MM.1S (cell line): ENCODE measurements at regions not wholly inside any gene's neighbourhood (a gene's known extent, or its start where the extent isn't known, plus 50 kb on each side); places are given as distances from the start of the nearest gene placed in this dataset.
A peak's percentile ranks its signal among the peaks of the same experiment; 100 is the strongest.
"Not testable (repeated sequence)": the region's sequence is repeated elsewhere in the genome, so short reads cannot be mapped to it uniquely, and the experiment has no call there.

ENCODE experiments used
- DNase-seq: peaks from one replicate; pipeline ENCODE4 v3.0.0-alpha.2; 2015
- H2AFZ ChIP-seq: fragments of 300-600 bp; sonication (generic); 2 replicates; pipeline ENCODE4 v1.6.0; 2016; ENCODE audit warnings: antibody characterized with exemption, low read length
- H3F3A ChIP-seq: fragments of 300-600 bp; sonication (generic); 2 replicates; pipeline ENCODE4 v1.6.1; 2016; ENCODE audit warnings: mild to moderate bottlenecking, antibody characterized with exemption, low read length, moderate library complexity, mixed read lengths; ENCODE audit not compliant: insufficient read depth
- H3K27ac ChIP-seq: fragments of 300-600 bp; sonication (generic); 2 replicates; pipeline ENCODE4 v1.5.1; 2016; ENCODE audit warnings: mild to moderate bottlenecking, low read length
- H3K27me3 ChIP-seq: fragments of 300-600 bp; sonication (generic); replicated peaks from 2 replicates; pipeline ENCODE4 v1.6.0; 2016; ENCODE audit warnings: low read length; ENCODE audit not compliant: insufficient read depth
- H3K36me3 ChIP-seq: fragments of 300-600 bp; sonication (generic); replicated peaks from 2 replicates; pipeline ENCODE4 v1.6.1; 2016; ENCODE audit warnings: mild to moderate bottlenecking, low read length, mixed read lengths; ENCODE audit not compliant: insufficient read depth
- H3K4me1 ChIP-seq: fragments of 300-600 bp; sonication (generic); 2 replicates; pipeline ENCODE4 v1.6.1; 2016; ENCODE audit warnings: low read length, mixed read lengths
- H3K4me2 ChIP-seq: fragments of 300-600 bp; sonication (generic); 2 replicates; pipeline ENCODE4 v1.6.0; 2016; ENCODE audit warnings: low read depth, low read length
- H3K4me3 ChIP-seq: fragments of 300-600 bp; sonication (generic); 2 replicates; pipeline ENCODE4 v1.5.1; 2016; ENCODE audit warnings: low read length, mixed read lengths
- H3K79me2 ChIP-seq: fragments of 300-600 bp; sonication (generic); 2 replicates; pipeline ENCODE4 v1.6.1; 2016; ENCODE audit warnings: mixed run types, low read length, mixed read lengths
- H3K9ac ChIP-seq: fragments of 300-600 bp; sonication (generic); 2 replicates; pipeline ENCODE4 v1.6.1; 2016; ENCODE audit warnings: low read length, mixed read lengths
- H3K9me2 ChIP-seq: fragments of 300-600 bp; sonication (generic); replicated peaks from 2 replicates; pipeline ENCODE4 v1.6.1; 2016; ENCODE audit warnings: mild to moderate bottlenecking, low read length, mixed read lengths; ENCODE audit not compliant: insufficient read depth
- H3K9me3 ChIP-seq: fragments of 300-600 bp; sonication (generic); replicated peaks from 2 replicates; pipeline ENCODE4 v1.6.1; 2016; ENCODE audit warnings: mild to moderate bottlenecking, low read length, mixed read lengths; ENCODE audit not compliant: insufficient read depth
- H4K20me1 ChIP-seq: fragments of 300-600 bp; sonication (generic); 2 replicates; pipeline ENCODE4 v1.6.1; 2016; ENCODE audit warnings: mild to moderate bottlenecking, low read length, moderate library complexity, mixed read lengths; ENCODE audit not compliant: insufficient read depth
- CTCF ChIP-seq: fragments of 300-600 bp; sonication (generic); IDR thresholded peaks from 2 replicates; pipeline ENCODE4 v1.5.1; 2016; ENCODE audit warnings: antibody characterized with exemption, low read length, mixed read lengths
- EZH2 ChIP-seq: fragments of 300-600 bp; sonication (generic); optimal IDR thresholded peaks from 2 replicates; pipeline ENCODE3; 2017; ENCODE audit warnings: low read depth, mild to moderate bottlenecking, antibody characterized with exemption, low read length, mixed read lengths
- EZH2phosphoT487 ChIP-seq: fragments of 300-600 bp; sonication (generic); IDR thresholded peaks from 2 replicates; pipeline ENCODE4 v1.6.1; 2018; ENCODE audit warnings: antibody characterized with exemption, low read length

GRCh38 chrX:115392031-115392430, 102.5 kb downstream of the LUZP4 start:
- no peak for DNase-seq
- no peaks in the 10 kb centered on the region for H3K27me3 ChIP-seq
- TF ChIP-seq EZH2phosphoT487 (no peak), CTCF (no peak), EZH2 (no peak)

GRCh38 chrX:115392871-115393270, 103.4 kb downstream of the LUZP4 start:
- no peaks in the 10 kb centered on the region for H3K27me3 ChIP-seq
- no peak overlapping the region for H3K4me2 ChIP-seq
- no peaks in the 10 kb centered on the region for H3K36me3 ChIP-seq
- no peaks in the 10 kb centered on the region for H3K79me2 ChIP-seq
- H3F3A ChIP-seq, result no peaks in the 10 kb centered on the region
- no peak overlapping the region for H2AFZ ChIP-seq
- H4K20me1 ChIP-seq, result no peaks in the 10 kb centered on the region
- H3K9me2 ChIP-seq, result no peaks in the 10 kb centered on the region
- no peaks in the 10 kb centered on the region for H3K9me3 ChIP-seq
- TF ChIP-seq CTCF (no peak), EZH2phosphoT487 (no peak), EZH2 (no peak)
- H3K4me3 ChIP-seq, result no peak overlapping the region
- no peak overlapping the region for H3K27ac ChIP-seq
- peak; percentile 11 for DNase-seq
- H3K9ac ChIP-seq, result no peak overlapping the region
- H3K4me1 ChIP-seq, result no peaks in the 10 kb centered on the region

More at GRCh38 chrX:115392031-115392430, 102.5 kb downstream of the LUZP4 start:
- H3K9me2 ChIP-seq, result no peaks in the 10 kb centered on the region
- no peaks in the 10 kb centered on the region for H3K36me3 ChIP-seq
- H3K27ac ChIP-seq, result no peak overlapping the region
- H3K4me2 ChIP-seq, result no peak overlapping the region
- H3K4me3 ChIP-seq, result no peak overlapping the region
- no peaks in the 10 kb centered on the region for H3F3A ChIP-seq
- H3K79me2 ChIP-seq, result no peaks in the 10 kb centered on the region
- H2AFZ ChIP-seq, result no peak overlapping the region
- H3K9me3 ChIP-seq, result no peaks in the 10 kb centered on the region
- no peak overlapping the region for H3K9ac ChIP-seq
- H3K4me1 ChIP-seq, result no peaks in the 10 kb centered on the region
- H4K20me1 ChIP-seq, result no peaks in the 10 kb centered on the region

DNA sequence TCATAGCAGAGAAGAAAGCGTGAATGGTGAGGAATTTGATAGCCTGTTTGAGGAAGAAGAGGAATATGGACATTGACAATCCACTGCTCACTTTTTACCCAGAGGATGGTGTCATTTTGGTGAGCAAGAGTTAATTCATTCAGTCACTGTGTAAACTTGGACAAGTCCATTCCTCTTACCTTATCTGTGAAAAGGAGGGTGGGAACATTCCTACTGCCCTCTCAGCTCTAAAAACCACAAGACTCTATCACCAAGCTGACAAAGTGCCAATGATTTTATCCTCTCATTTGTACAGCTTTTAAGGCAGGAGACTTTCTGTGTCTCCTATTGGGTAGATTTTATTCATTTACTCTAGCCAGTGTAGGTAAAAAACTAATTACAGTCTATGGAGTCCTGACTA, 103.8 kb downstream of the LUZP4 start:
- no peak overlapping the region for H3K4me3 ChIP-seq
- no peak for DNase-seq
- no peaks in the 10 kb centered on the region for H3K79me2 ChIP-seq
- H3K9me2 ChIP-seq, result no peaks in the 10 kb centered on the region
- no peaks in the 10 kb centered on the region for H4K20me1 ChIP-seq
- H3K9ac ChIP-seq, result no peak overlapping the region
- no peak overlapping the region for H3K27ac ChIP-seq
- TF ChIP-seq EZH2phosphoT487 (no peak), EZH2 (no peak), CTCF (no peak)
- no peak overlapping the region for H3K4me2 ChIP-seq
- no peaks in the 10 kb centered on the region for H3F3A ChIP-seq
- H3K36me3 ChIP-seq, result no peaks in the 10 kb centered on the region
- no peaks in the 10 kb centered on the region for H3K9me3 ChIP-seq
- H3K4me1 ChIP-seq, result no peaks in the 10 kb centered on the region
- no peaks in the 10 kb centered on the region for H3K27me3 ChIP-seq
- H2AFZ ChIP-seq, result no peak overlapping the region

GRCh38 chrX:115394806-115395205, 105.3 kb downstream of the LUZP4 start:
- H3K79me2 ChIP-seq, DNase-seq, H3K4me2 ChIP-seq, H3K9ac ChIP-seq, H3K4me3 ChIP-seq, H3K27ac ChIP-seq, H3K4me1 ChIP-seq, H3F3A ChIP-seq, H3K9me3 ChIP-seq, H3K9me2 ChIP-seq, H4K20me1 ChIP-seq, H2AFZ ChIP-seq, H3K27me3 ChIP-seq, H3K36me3 ChIP-seq: not testable (repeated sequence)
